ENCODE measurements at regions not wholly inside any gene's neighbourhood (a gene's known extent, or its start where the extent isn't known, plus 50 kb on each side); places are given as distances from the start of the nearest gene placed in this dataset.

DNA sequence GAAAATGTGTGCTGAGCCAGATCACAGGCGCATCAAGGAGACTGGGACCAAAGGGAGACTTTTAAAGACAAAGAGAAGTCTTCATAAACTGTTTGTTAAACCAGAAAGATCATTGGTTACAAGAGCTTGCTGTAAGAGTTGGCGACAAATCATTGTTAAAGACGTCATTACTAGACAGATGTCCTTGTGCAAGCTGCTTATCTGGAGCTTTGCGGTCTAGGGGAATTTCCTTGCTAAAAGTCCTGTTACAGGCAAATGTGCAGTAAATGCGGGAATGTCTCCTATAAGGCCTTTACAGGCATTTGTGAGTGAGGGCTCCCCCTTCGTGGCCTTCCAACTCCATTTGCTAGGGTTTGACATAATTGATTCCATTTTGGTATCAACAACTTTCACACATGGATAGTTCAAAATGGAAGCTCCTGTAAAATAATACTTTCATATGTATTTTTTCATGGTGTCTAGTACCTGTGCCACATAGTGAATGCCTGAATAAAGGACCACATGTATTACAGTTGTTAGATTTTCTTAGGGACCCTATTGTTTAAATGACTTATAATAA, 362.4 kb downstream of the UTRN start:
- TF ChIP-seq CTCF (IDR thresholded peaks at IDR 0.05; ENCODE audit: partially characterized antibody, unreplicated experiment), result no peak
- H3K4me1 Mint-ChIP-seq (ENCODE audit: low read depth, unreplicated experiment), result peaks cover 5% of the 10 kb centered on the region
- H3K27me3 Mint-ChIP-seq (ENCODE audit: unreplicated experiment), result no peaks in the 10 kb centered on the region
- H3K27ac Mint-ChIP-seq (ENCODE audit: unreplicated experiment), result no peak overlapping the region
- no peaks in the 10 kb centered on the region for H3K36me3 Mint-ChIP-seq (ENCODE audit: unreplicated experiment)
- peaks cover 3% of the 10 kb centered on the region for H3K9me3 Mint-ChIP-seq (ENCODE audit: unreplicated experiment)
- no peak for DNase-seq
- no peak overlapping the region for H3K4me3 Mint-ChIP-seq (ENCODE audit: unreplicated experiment)

DNA sequence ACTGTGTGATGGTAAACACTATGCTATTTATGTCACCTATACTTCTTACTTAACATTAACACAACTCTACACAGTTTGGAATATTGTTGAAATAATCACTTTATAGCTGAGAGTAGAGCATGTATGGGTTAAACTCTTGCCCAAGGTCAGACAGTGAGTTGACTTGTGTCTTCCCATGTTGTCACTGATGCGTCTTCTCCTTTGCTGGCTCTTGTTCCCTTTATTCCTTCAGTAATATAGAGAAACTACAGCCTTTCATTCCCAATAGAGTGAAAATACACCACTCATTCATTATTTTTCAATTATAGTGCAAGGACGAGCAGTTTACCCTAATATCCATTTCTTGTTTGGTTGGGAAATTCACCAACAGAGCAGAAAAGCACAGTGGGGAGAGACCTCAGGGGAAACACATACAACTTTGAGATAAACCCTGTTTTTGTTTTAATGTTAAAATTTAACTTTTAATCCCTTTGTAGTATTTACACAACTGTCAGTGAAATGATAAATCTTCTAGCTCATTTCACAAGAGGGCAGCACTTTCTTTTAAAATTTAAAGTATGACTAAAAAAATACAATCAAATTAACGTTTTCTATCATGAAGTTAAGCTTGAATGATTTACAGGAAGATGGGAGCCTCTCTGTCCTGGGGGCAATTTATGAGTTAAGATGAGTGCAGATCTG, 363.0 kb downstream of the UTRN start:
- Mint-ChIP-seq H3K36me3 (ENCODE audit: unreplicated experiment) (no peaks in the 10 kb centered on the region), H3K4me1 (ENCODE audit: low read depth, unreplicated experiment) (peaks cover 5% of the 10 kb centered on the region), H3K27me3 (ENCODE audit: unreplicated experiment) (no peaks in the 10 kb centered on the region), H3K27ac (ENCODE audit: unreplicated experiment) (no peak overlapping the region), H3K4me3 (ENCODE audit: unreplicated experiment) (no peak overlapping the region), H3K9me3 (ENCODE audit: unreplicated experiment) (peaks cover 3% of the 10 kb centered on the region)
- DNase-seq, result no peak
- TF ChIP-seq CTCF (IDR thresholded peaks at IDR 0.05; ENCODE audit: partially characterized antibody, unreplicated experiment), result no peak

- Mint-ChIP-seq H3K4me1 (ENCODE audit: low read depth, unreplicated experiment) (peaks cover 8% of the 10 kb centered on the region), H3K4me3 (ENCODE audit: unreplicated experiment) (no peak overlapping the region), H3K27ac (ENCODE audit: unreplicated experiment) (no peak overlapping the region), H3K9me3 (ENCODE audit: unreplicated experiment) (peaks cover 3% of the 10 kb centered on the region), H3K36me3 (ENCODE audit: unreplicated experiment) (no peaks in the 10 kb centered on the region), H3K27me3 (ENCODE audit: unreplicated experiment) (no peaks in the 10 kb centered on the region)
- no peak for DNase-seq
- no peak for TF ChIP-seq CTCF (IDR thresholded peaks at IDR 0.05; ENCODE audit: partially characterized antibody, unreplicated experiment)
Measured at GRCh38 chr6:144649085-144649484, 363.9 kb downstream of the UTRN start.

GRCh38 chr6:144651234-144651633, 366.1 kb downstream of the UTRN start:
- H3K36me3 Mint-ChIP-seq (ENCODE audit: unreplicated experiment), result no peaks in the 10 kb centered on the region
- peaks cover 3% of the 10 kb centered on the region for H3K9me3 Mint-ChIP-seq (ENCODE audit: unreplicated experiment)
- H3K4me1 Mint-ChIP-seq (ENCODE audit: low read depth, unreplicated experiment), result peaks cover 14% of the 10 kb centered on the region
- H3K4me3 Mint-ChIP-seq (ENCODE audit: unreplicated experiment), result no peak overlapping the region
- no peak for DNase-seq
- peaks cover 1% of the 10 kb centered on the region for H3K27me3 Mint-ChIP-seq (ENCODE audit: unreplicated experiment)
- TF ChIP-seq CTCF (IDR thresholded peaks at IDR 0.05; ENCODE audit: partially characterized antibody, unreplicated experiment), result no peak
- no peak overlapping the region for H3K27ac Mint-ChIP-seq (ENCODE audit: unreplicated experiment)

- H3K9me3 Mint-ChIP-seq (ENCODE audit: unreplicated experiment), result peaks cover 3% of the 10 kb centered on the region
Measured at GRCh38 chr6:144652292-144652891, 367.3 kb downstream of the UTRN start.

More at GRCh38 chr6:144652292-144652891, 367.3 kb downstream of the UTRN start:
- Mint-ChIP-seq H3K27ac (ENCODE audit: unreplicated experiment) (no peak overlapping the region), H3K36me3 (ENCODE audit: unreplicated experiment) (no peaks in the 10 kb centered on the region), H3K4me3 (ENCODE audit: unreplicated experiment) (no peak overlapping the region), H3K4me1 (ENCODE audit: low read depth, unreplicated experiment) (peaks cover 11% of the 10 kb centered on the region), H3K27me3 (ENCODE audit: unreplicated experiment) (peaks cover 1% of the 10 kb centered on the region)
- no peak for DNase-seq
- no peak for TF ChIP-seq CTCF (IDR thresholded peaks at IDR 0.05; ENCODE audit: partially characterized antibody, unreplicated experiment)
